ENCODE measurements at regions not wholly inside any gene's neighbourhood (a gene's known extent, or its start where the extent isn't known, plus 50 kb on each side); places are given as distances from the start of the nearest gene placed in this dataset.

- TF ChIP-seq CTCF (conservative IDR thresholded peaks at IDR 0.05; ENCODE audit: low read length) (no peak), EZH2phosphoT487 (IDR thresholded peaks at IDR 0.05; ENCODE audit: borderline replicate concordance) (no peak)
These were observed 2015.1 kb upstream of the C9orf72 start for GRCh38 chr9:29588361-29588760.

Measured in Loucy (cell line).